ENCODE measurements at regions not wholly inside any gene's neighbourhood (a gene's known extent, or its start where the extent isn't known, plus 50 kb on each side); places are given as distances from the start of the nearest gene placed in this dataset.

DNA sequence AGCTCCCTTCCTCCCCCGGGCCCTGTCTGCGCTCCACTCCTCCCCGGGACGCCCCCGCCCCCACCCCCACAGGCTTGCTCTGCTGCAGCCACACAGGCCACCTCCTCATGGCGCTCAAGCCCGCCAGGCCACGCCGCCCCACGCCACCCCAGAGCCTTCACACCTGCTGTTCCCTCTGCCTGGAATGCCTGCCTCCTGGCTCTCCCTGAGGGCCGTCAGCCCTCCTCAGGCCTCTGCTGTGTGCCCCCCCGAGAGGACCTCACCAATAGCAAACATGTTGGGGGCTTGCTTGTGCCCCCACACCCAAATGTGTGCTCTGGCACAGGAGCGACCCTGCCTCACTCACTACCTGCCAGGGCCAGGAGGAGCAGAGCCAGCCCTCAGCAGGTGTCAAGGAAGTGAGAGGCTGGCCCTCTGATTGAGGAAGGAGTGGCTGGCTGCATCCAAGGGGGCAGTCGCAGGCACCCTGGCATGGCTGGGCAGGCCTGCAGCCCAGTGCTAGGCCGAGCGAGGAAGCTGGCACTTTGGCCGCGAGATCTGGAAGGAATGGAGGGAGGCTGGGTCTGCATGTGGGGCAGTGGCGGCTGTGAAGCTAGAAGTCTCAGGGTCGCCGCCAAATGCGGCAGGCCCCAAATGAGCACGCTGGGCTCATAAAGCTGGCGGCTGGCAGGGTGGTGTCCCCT lies 86.5 kb downstream of the INHBB start:
- Histone ChIP-seq H3K9ac (ENCODE audit: extremely low read depth, insufficient read length, low read length) (no peak overlapping the region), H2BK15ac (ENCODE audit: low read depth, low read length) (no peak overlapping the region), H3K9me3 (ENCODE audit: control insufficient read depth, low read depth, low read length) (no peaks in the 10 kb centered on the region), H2AK5ac (ENCODE audit: insufficient read length, low read length) (no peak overlapping the region), H3K4ac (ENCODE audit: low read depth, low read length) (no peak overlapping the region), H3K23me2 (ENCODE audit: insufficient read length, low read depth, low read length, poor library complexity, severe bottlenecking) (no peaks in the 10 kb centered on the region), H2BK120ac (ENCODE audit: low read depth, low read length, poor library complexity, severe bottlenecking) (no peak overlapping the region), H2BK20ac (ENCODE audit: low read depth, low read length, poor library complexity, severe bottlenecking) (no peak overlapping the region), H3K79me2 (ENCODE audit: insufficient read depth, low read length) (no peaks in the 10 kb centered on the region), H3K27ac (ENCODE audit: insufficient read length, low read depth, low read length) (no peak overlapping the region), H3K27me3 (ENCODE audit: insufficient read depth, low read length) (no peaks in the 10 kb centered on the region), H4K91ac (ENCODE audit: insufficient read length, low read depth, low read length) (no peak overlapping the region), H2BK5ac (ENCODE audit: insufficient read length, low read length) (no peak overlapping the region), H2BK12ac (ENCODE audit: insufficient read length, low read depth, low read length) (no peak overlapping the region), H4K8ac (replicated peaks; ENCODE audit: insufficient read length, low read depth, low read length) (no peak overlapping the region), H4K20me1 (ENCODE audit: control insufficient read depth, insufficient read depth, insufficient read length) (no peaks in the 10 kb centered on the region), H3K23ac (ENCODE audit: insufficient read length, low read depth, low read length) (no peak overlapping the region), H3T11ph (ENCODE audit: low read length) (no peak overlapping the region), H3K4me1 (ENCODE audit: insufficient read depth, low read length) (peaks cover 11% of the 10 kb centered on the region; the same call in 1 of the 2 replicates), H3K14ac (ENCODE audit: insufficient read depth, low read length) (no peak overlapping the region), H4K5ac (ENCODE audit: insufficient read length, low read depth, low read length) (no peak overlapping the region), H2AFZ (ENCODE audit: low read length) (no peak overlapping the region), H3K18ac (ENCODE audit: insufficient read length, low read depth, low read length) (no peak overlapping the region), H3K4me2 (ENCODE audit: insufficient read depth, insufficient read length, low read length) (no peak overlapping the region), H3K56ac (ENCODE audit: insufficient read length, low read depth, low read length) (no peak overlapping the region), H3K79me1 (ENCODE audit: insufficient read depth, low read depth, low read length, poor library complexity, severe bottlenecking) (no peaks in the 10 kb centered on the region)
- TF ChIP-seq, protein P1, sequence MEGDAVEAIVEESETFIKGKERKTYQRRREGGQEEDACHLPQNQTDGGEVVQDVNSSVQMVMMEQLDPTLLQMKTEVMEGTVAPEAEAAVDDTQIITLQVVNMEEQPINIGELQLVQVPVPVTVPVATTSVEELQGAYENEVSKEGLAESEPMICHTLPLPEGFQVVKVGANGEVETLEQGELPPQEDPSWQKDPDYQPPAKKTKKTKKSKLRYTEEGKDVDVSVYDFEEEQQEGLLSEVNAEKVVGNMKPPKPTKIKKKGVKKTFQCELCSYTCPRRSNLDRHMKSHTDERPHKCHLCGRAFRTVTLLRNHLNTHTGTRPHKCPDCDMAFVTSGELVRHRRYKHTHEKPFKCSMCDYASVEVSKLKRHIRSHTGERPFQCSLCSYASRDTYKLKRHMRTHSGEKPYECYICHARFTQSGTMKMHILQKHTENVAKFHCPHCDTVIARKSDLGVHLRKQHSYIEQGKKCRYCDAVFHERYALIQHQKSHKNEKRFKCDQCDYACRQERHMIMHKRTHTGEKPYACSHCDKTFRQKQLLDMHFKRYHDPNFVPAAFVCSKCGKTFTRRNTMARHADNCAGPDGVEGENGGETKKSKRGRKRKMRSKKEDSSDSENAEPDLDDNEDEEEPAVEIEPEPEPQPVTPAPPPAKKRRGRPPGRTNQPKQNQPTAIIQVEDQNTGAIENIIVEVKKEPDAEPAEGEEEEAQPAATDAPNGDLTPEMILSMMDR (conservative IDR thresholded peaks at IDR 0.05): no peak
- Mint-ChIP-seq H3K9me3 (no peaks in the 10 kb centered on the region; a peak in 1 of 5 replicates), H3K27me3 (ENCODE audit: low read depth) (peaks cover 90% of the 10 kb centered on the region), H3K4me3 (no peak overlapping the region), H3K27ac (no peak overlapping the region), H3K36me3 (ENCODE audit: insufficient read depth in 1 of 3, low read depth in 3 of 3) (no peaks in the 10 kb centered on the region), H3K4me1 (peaks cover 46 to 52% of the 10 kb centered on the region in 2 experiments)
- DNase-seq: peak; percentile 34
- no CpG with 5 or more reads among the region's 24 CpGs for WGBS (ENCODE audit: extremely low coverage, insufficient read length, low lambda C conversion rate)

All from H9 (cell line).